ENCODE measurements at regions not wholly inside any gene's neighbourhood (a gene's known extent, or its start where the extent isn't known, plus 50 kb on each side); places are given as distances from the start of the nearest gene placed in this dataset.

DNA sequence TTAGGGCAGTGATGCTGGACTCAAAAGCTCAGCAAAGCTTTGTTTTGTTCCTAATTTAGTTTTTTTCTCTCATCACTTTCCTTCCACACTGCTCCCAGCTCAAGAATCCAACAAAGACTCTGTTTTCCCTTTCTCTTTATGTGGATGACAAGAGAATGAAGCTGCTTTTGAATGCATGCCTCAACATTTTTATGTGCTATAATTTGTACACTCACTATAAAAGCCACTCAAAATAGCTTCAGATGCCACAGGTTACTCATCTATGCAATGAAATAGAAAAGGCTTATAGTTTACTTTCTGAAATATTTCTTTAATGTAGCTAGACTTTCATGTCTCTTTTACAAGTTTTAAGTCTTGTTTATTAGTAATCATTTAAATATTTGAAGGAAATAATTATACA lies 714.9 kb downstream of the OTOL1 start:
- no peak overlapping the region for H3K9ac ChIP-seq (ENCODE audit: insufficient read depth in 1 of 2, low read length in 2 of 2)
- no peak for TF ChIP-seq CTCF (IDR thresholded peaks at IDR 0.05; ENCODE audit: control extremely low read depth, extremely low read depth)
- H3K4me3 ChIP-seq, result no peak overlapping the region
- peaks cover 0 to 35% (median 29%) of the 10 kb centered on the region in 3 donors for H3K27me3 ChIP-seq (ENCODE audit: control insufficient read depth in 3 of 3, insufficient read depth in 3 of 3, low read length in 2 of 3)
- no peaks in the 10 kb centered on the region for H3K9me3 ChIP-seq (ENCODE audit: control insufficient read depth in 4 of 4, insufficient read depth in 3 of 4, low read length in 3 of 4)
- no peak overlapping the region for H3K27ac ChIP-seq (ENCODE audit: low read depth in 1 of 2, low read length in 1 of 2)
- DNase-seq, result no peak
- no peaks in the 10 kb centered on the region for H3K36me3 ChIP-seq (ENCODE audit: control insufficient read depth in 4 of 4, insufficient read depth in 4 of 4, low read length in 4 of 4)
- peaks cover 0 to 8% (median 0%) of the 10 kb centered on the region in 5 donors for H3K4me1 ChIP-seq (ENCODE audit: control insufficient read depth in 5 of 5, insufficient read depth in 5 of 5, low read length in 5 of 5)
- ATAC-seq (ENCODE audit: insufficient read depth, low FRiP score), result no peak

- Histone ChIP-seq H3K27ac (ENCODE audit: low read depth in 1 of 2, low read length in 1 of 2) (no peak overlapping the region), H3K4me1 (ENCODE audit: control insufficient read depth in 5 of 5, insufficient read depth in 5 of 5, low read length in 5 of 5) (peaks cover 0 to 11% (median 4%) of the 10 kb centered on the region in 5 donors), H3K4me3 (no peak overlapping the region), H3K9ac (ENCODE audit: insufficient read depth in 1 of 2, low read length in 2 of 2) (no peak overlapping the region), H3K9me3 (ENCODE audit: control insufficient read depth in 4 of 4, insufficient read depth in 3 of 4, low read length in 3 of 4) (no peaks in the 10 kb centered on the region), H3K36me3 (ENCODE audit: control insufficient read depth in 4 of 4, insufficient read depth in 4 of 4, low read length in 4 of 4) (no peaks in the 10 kb centered on the region), H3K27me3 (ENCODE audit: control insufficient read depth in 3 of 3, insufficient read depth in 3 of 3, low read length in 2 of 3) (peaks cover 0 to 30% (median 25%) of the 10 kb centered on the region in 3 donors)
- no peak for TF ChIP-seq CTCF (IDR thresholded peaks at IDR 0.05; ENCODE audit: control extremely low read depth, extremely low read depth)
- WGBS, 2 donors, result 81 to 88% methylated on average over 2 of the region's 2 CpGs
- ATAC-seq (ENCODE audit: insufficient read depth, low FRiP score) (no peak), DNase-seq (no peak)
Measured at GRCh38 chr3:162213196-162213595, 716.6 kb downstream of the OTOL1 start.

DNA sequence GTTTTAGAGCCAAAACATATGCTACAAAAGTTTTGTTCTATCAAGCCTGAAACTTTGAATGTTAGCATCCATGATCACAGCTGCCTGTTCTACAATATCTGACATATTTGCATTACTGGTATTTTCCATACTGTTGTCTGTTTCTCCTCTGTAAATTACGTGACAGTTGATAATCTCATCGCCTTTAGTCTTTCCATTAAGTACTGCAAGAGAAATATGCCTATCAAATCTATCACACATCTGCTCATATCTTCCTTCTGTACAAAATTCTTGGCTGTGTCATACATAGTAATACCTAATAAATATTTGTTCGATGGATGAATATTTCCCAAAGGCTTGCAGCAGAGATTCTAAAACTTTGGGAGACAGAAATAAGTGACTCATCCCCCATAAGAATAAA lies 717.3 kb downstream of the OTOL1 start:
- Histone ChIP-seq H3K36me3 (ENCODE audit: control insufficient read depth in 4 of 4, insufficient read depth in 4 of 4, low read length in 4 of 4) (no peaks in the 10 kb centered on the region), H3K9ac (ENCODE audit: insufficient read depth in 1 of 2, low read length in 2 of 2) (no peak overlapping the region), H3K9me3 (ENCODE audit: control insufficient read depth in 4 of 4, insufficient read depth in 3 of 4, low read length in 3 of 4) (no peaks in the 10 kb centered on the region), H3K4me3 (no peak overlapping the region), H3K27me3 (ENCODE audit: control insufficient read depth in 3 of 3, insufficient read depth in 3 of 3, low read length in 2 of 3) (peaks cover 0 to 27% (median 24%) of the 10 kb centered on the region in 3 donors), H3K4me1 (ENCODE audit: control insufficient read depth in 5 of 5, insufficient read depth in 5 of 5, low read length in 5 of 5) (peaks cover 0 to 11% (median 4%) of the 10 kb centered on the region in 5 donors), H3K27ac (ENCODE audit: low read depth in 1 of 2, low read length in 1 of 2) (no peak overlapping the region)
- no peak for ATAC-seq (ENCODE audit: insufficient read depth, low FRiP score)
- DNase-seq, result peak in 2 of 3 donors; percentile 87 to 89
- TF ChIP-seq CTCF (IDR thresholded peaks at IDR 0.05; ENCODE audit: control extremely low read depth, extremely low read depth), result no peak
- 66 to 79% methylated on average over 3 of the region's 3 CpGs for WGBS, 2 donors

- no peaks in the 10 kb centered on the region for H3K9me3 ChIP-seq (ENCODE audit: control insufficient read depth in 4 of 4, insufficient read depth in 3 of 4, low read length in 3 of 4)
- peaks cover 0 to 11% (median 4%) of the 10 kb centered on the region in 5 donors for H3K4me1 ChIP-seq (ENCODE audit: control insufficient read depth in 5 of 5, insufficient read depth in 5 of 5, low read length in 5 of 5)
- H3K4me3 ChIP-seq, result no peak overlapping the region
- no peak for ATAC-seq (ENCODE audit: insufficient read depth, low FRiP score)
- 50 to 64% methylated on average over 1 of the region's 1 CpG for WGBS, 2 donors
- peaks cover 0 to 9% (median 6%) of the 10 kb centered on the region in 3 donors for H3K27me3 ChIP-seq (ENCODE audit: control insufficient read depth in 3 of 3, insufficient read depth in 3 of 3, low read length in 2 of 3)
- no peak overlapping the region for H3K9ac ChIP-seq (ENCODE audit: insufficient read depth in 1 of 2, low read length in 2 of 2)
- TF ChIP-seq CTCF (IDR thresholded peaks at IDR 0.05; ENCODE audit: control extremely low read depth, extremely low read depth), result no peak
- H3K27ac ChIP-seq (ENCODE audit: low read depth in 1 of 2, low read length in 1 of 2), result no peak overlapping the region
- no peaks in the 10 kb centered on the region for H3K36me3 ChIP-seq (ENCODE audit: control insufficient read depth in 4 of 4, insufficient read depth in 4 of 4, low read length in 4 of 4)
- peak in 2 of 3 donors; percentile 69 to 78 for DNase-seq
Measured at GRCh38 chr3:162217647-162218046, 721.0 kb downstream of the OTOL1 start.
